GM19025 (cell line): ENCODE measurements at regions not wholly inside any gene's neighbourhood (a gene's known extent, or its start where the extent isn't known, plus 50 kb on each side); places are given as distances from the start of the nearest gene placed in this dataset.

ENCODE experiments used
- ATAC-seq: cut with Tn5 transposase; IDR thresholded peaks from one replicate; pipeline ENCODE4 v1.9.1; 2021; ENCODE audit warnings: mild to moderate bottlenecking, low read depth, moderate library complexity; ENCODE audit not compliant: unreplicated experiment

DNA sequence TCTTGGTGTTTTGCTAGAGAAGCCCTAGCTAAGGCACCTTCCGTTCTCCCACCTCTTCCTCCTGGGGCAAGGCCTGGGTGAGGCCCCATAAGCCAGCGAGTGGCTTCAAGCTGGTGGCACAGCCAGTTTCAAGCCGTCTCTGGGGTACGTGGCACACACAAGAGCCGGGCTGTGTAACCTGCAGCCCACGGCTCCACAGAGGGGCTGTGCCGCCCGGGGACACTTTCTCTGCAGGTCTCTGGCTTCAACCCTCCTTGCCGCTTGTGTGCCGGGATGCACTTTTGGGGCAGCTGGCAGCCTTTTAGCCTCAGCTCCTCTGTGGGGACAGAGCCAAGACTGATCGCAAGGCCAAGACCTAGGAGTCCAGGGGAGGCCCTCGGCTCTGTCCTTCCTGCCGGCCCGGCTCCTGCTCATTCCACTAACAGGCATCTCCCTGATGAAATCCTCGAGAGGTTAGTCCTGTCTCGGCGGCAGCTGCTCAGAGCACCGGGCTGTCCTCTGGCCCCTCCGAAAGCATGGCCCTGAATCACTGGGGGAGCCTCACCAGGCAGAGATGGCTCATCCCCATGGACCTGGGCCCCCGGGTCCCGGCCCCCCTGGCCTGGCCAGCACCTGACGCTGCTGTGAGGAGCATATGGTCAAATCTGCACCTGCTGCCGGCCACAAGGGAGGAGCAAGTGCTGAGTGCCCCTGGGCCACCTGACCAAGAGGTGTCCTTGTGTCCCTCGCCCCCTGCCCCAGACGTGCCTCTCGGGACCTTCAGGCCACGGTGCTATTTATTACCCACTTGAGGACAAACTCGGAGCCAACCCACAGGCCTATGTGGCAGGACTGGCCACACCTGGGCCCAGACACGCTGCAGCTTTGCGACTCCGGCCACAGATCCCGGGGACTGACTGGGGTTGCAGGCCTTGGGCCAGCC is 98.5 kb downstream of the METRNL start:
- no peak for ATAC-seq

DNA sequence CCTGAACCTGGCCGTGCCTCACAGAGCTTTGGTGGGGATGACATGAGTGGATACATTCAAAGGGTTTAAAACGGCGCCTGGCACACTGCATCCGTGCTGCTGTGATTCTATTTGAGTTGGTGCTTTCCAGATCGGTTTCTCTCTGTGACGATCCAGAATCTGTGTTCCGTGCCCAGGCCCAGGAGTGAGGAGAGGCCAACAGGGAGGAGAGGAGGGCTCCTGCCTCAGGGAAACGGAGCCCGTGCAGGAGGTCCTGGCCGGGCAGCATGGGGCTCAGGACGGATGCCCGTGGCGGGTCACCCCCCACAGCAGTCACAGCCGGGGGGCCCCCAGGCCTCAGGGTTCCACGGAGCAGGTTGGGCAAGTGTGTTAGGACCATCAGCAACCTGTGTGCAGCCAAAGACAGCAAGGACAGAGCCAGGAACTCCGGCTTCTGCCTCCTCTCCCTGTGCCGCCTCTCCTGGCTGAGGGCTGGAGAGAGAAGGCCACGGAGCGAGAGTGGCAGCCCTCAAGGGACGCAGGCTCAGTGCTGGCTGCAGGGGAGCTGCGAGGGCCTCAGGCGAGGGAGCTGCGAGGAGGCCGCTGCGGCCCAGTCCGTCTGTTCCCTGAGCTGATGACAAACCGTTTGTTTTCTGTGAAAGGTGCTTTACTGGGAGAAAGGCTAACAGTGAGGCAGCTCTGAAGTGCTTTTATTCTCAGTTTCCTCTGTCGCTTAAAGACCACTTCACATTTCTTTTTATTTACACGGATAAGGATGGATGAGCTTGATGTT is 99.3 kb downstream of the METRNL start:
- no peak for ATAC-seq

DNA sequence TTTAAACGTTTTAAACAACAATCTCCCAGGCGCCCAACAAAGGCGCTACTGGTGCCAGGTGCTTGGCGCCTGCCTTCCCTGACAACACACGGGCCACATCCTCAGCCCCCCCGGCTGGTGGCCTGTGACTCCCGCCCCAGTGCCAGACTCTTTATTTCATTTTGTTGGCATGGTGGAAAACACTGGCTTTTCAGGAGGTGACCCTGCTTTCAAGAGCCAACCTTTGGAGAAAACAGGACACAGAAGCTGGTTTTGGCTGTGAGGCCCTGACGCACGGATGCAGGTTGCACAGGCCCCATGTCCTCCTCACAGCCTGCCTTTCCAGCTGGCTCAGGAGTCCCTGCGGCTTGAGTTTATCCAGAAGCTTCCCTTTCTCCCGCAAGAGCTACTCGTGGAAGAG is 100.0 kb downstream of the METRNL start:
- no peak for ATAC-seq

DNA sequence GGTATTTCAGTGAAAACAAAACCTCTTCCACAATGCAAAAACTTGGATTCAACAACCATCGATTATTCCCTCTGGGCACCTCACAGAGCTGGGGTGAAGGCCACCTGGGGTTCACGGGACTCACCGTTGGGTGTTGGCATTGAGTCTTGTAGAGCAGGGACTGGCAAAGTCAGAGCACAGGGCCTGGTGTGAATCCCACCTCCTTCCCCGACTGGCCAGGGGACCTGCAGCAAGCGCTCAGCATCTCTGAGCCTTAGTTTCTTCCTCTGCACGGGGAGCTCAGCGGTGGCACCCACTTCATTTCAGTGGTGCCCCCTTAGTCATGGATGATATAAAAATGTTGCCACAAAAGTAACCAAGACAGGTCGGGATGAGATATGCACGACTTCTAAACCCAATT is 100.4 kb downstream of the METRNL start:
- no peak for ATAC-seq

DNA sequence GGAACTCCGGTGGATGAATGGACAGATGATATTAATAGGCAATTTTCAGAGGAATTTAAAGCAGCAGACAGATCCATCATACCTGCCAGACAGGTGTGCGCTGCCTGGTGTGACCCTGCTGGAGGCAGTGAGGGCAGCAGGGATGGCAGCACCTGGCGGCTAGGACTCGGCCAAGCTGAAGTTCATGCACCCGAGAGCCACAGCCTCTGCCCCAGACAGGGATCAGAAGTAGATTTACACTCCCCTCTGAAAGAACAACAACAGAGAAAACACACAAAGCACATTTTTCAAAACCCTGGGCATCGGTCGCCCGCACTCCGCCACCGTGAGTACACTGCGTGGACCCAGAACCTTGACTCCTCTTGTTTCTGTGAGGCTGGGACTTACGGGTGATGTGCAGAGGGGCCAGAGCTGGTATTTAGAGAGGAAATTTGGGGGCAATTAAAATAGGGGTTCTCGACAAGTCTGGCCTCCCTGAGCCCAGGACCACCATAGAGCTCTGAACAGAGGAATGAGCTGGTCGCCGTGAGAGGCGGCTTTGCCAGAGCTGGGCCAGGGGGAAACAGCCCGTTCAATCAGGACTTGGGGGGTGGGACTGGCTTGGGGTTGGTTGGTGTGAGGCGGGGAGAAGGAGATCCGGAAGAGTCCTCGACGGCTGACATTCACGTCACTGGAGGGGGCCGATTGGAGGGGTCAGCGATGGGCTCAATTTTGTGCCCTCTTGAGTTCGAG is 101.0 kb downstream of the METRNL start:
- no peak for ATAC-seq

DNA sequence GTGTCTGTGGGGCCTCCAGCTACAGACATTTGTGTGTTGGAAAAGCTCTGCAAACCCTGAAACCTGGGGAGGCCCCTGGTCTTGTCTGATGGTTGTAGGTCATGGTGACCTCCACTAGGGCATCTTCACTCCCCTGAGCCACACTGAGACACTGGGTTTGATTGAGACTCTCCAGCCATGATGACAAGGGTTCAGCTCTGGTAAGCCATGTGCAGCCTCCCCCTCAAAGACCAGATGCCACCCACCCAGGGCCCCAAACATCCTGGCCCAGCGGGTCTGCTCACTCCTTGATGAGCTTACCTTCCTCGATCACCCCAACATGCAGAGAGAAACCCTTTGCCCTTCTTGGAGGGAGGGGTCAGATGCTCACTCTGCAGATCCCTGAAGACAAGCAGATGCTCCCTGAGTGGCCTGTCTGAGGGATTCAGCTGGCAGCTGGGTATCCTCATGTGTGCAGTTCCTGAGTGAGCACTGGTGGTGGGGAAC is 101.6 kb downstream of the METRNL start:
- ATAC-seq = no peak

DNA sequence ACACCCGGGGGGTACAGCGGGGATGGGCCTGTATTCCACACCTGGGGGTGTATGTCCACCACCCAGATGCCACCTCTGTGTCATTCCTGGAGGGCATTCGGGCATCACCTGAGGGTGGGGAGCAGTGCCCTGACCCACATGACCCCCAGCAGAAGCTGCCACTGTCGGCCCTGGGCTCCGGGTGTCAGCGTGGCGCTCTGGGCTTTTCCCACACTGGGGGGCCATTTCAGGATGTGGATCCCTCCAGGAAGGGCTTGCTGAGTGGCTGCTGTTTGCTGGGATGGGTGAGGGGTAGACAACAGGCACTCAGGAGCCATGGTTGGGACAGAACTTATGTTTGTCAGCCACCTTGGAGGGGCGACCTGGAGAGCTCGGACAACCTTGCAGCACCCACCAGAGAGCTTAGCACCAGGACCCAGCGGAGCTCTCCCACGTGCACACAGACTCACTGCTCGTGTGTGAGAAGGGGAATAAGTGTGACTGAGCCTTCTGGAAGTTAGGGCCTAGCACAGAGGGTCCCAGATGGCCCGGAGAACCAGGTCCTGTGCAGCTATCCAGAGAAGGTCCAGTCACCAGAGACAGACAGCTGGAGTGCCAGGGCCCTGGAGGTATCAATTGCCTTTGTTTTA is 102.7 kb downstream of the METRNL start:
- no peak for ATAC-seq

DNA sequence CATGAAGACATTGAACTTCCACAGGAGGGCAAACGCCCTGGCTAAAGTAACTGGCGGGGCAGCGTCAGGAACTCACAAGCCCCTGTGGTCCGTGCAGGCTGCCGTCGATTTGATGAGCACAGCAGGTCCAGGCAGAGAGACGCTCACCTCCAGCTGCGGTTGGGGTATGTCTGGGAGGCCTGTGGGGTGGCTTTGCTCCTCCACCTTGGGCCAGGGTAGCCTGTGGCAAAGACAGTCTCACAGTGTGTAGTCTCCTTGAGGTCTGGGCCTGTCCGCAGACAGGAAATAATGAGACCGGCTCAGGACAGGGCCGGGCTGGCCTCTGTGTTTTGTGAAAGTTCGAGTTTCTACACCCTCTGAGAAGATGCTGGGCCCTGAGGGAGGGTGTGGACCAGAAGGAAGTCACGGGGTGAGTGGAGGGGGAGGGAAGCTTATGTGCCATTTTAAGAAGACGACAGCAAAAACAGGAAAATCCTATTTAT is 103.3 kb downstream of the METRNL start:
- ATAC-seq = no peak

DNA sequence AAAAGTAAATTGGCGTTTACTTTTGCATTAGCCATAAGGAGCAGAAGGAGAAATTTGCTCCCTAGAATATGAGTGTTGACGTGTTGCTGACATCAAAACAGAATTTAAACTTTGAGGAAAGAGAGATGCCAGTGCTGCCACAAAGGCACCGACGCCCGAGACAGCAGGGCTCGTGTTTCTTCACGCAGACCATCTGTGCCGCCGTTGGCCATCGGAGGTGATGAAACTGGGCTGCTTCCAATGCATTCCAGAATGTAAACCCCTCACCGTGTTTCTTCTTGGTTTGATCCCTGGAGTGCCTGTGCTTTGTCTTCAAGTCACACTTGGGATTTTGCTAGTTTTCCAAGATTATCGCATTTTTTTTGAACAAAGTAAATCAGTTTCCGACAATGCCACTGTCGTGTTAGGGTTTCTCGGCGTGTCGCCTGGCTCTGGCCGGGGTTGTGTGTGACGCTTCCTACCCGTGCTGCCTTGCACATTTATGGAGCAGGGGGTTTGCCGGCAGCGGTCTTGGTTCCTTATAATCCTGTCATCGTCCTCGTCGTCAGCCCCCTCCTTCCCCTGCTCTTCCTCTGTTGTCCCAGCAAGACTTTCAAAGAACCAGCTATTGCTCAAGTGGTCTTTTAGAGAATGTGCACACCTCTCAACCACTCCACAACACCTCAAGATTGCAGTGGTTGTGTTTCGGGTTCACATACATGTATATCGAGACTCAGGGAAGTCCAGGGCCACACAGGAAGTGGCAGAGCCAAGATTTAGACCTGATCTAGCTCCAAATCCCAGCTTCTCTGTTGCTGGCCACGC is 103.9 kb downstream of the METRNL start:
- no peak for ATAC-seq

DNA sequence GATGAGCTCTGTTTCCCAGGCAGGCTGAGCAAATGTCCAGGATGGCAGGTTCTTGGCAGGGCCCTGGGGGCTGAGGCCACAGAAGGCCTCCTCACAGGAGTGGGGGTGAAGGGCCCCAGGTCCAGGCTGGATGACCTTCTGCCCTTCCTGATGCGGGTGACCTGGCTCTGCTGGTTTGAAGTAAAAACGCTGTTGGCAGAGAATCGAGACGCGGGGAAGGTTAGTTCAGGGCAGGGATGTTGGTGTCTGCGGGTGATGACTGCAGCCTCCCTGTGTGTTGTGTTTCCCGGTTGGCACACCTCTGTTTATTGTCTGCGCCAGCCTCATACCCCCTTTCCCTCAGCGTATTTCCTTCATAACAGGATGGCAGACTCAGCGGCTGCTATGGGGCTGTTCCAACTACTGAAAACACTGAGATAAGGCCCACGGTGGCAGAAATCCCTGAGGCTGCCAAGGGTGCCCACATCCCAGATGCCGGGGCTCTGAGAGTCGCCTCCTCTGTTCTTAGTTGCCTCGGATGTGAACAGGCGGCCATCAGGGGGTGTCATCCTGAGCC is 104.6 kb downstream of the METRNL start:
- no peak for ATAC-seq

DNA sequence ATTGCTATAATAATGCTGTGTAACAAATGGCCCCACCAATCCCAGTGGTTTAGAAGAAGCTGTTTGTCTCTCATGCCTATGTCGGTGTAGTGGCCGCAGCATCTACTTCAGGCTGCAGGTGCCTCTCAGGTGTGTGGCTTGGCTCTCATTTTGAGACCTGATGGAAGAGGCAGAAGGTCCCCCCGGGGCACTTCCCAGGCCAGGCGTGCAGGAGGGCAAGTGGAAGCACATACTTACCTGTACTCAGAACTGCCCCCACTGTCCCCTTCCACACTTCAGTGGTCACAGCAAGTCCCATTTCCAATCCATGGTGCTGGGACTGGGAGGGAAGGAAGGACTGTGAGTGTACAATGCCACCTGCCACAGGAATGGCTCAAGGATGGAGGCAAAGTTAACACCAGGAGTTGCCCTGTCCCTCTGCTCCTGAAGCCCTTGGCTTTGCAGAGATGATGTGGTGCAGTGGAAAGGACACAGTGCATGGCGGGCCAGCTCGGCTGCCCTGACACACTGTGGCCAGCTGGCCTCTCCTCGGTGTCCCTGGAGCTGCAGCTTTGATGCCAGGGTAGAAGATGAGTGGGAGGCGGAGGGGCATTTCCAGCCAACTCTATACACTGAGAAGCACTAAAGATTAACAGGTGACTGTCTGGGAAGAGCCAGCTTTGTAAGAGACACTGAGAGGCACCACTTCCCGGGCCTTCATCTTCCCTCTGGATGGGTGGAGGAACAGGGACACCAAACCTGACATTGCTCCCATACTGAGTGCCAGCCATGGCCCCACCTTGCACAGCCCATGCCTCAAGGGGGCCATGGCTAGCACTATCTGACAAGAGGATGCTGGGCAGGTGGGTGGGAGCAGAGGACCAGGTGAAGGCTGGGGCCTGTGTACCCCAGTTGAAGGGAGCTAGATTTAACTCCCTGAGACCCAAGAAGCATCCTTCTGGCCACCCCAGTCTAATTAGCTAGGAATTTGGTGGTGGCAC is 105.9 kb downstream of the METRNL start:
- ATAC-seq = no peak

DNA sequence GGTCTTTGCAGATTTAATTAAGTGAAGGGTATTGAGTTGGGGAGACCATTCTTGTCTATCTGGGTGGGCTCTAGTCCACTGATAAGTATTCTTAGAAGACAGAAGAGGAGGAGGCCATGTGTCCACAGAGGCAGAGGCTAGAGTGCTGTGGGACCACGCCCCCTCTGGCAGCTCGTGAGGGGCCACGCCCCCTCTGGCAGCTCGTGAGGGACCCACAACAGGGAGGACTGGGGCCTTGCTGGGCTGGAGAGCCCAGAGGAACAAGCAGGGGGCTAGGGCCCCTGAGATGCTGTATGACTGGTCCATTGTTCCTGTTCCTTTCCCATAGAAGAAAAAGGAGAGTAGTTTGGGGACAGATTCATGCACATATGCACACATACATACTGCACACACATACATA is 106.8 kb downstream of the METRNL start:
- no peak for ATAC-seq

DNA sequence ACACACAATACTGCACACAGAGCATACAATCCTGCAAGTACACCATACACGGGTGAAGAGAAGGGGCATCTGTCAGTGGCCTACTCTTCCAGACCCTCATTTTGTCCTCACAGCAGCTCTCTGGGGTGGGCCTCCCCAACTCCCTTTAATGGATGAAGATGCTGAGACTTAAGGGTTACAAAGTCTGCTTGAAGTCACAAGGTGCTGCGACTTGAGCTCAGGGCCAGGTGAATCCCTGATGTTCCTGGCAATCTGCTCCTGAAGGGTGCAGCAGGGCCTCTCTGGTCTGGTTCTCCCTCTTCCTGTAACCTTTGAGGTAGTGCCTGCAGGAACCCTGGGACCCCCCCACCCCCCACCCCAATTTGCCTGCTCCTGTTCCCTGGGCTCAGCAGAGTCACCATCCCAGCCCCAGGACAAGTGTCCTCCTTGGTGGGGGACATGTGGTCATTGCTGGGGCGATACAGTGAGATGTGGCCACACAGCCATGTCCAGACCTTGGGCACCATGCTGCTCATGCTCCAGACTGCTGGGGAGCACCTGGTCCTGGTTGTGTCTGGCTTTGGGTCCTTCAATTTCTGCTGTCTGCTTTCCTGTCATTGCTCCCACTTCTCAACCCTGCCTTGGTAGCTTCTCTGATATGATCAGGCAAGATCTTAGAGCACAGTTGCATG is 107.5 kb downstream of the METRNL start:
- ATAC-seq = no peak

DNA sequence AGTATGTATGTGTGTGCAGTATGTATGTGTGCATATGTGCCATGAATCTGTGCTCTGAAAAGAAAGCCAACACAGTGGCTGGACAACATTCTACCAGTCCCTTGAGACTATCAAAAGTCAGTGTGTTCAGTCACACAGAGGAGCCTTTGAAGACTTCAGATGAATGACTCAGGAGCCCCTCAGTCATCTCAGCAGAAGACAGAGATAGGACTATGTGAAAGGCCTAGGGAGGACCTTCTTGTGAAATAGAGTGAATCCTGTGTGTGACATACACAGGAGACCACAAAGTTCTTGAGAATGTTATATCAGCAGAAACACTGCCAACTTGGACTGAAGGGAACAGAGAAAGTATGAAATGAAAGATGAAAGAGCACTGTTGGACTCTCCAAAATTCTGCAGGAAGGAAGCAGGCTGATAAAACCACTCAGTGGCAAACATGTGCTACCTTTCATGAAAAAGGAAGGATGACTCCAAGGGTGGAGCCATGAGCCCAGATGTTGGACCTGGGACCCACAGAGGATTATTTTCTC is 108.4 kb downstream of the METRNL start:
- ATAC-seq = no peak

DNA sequence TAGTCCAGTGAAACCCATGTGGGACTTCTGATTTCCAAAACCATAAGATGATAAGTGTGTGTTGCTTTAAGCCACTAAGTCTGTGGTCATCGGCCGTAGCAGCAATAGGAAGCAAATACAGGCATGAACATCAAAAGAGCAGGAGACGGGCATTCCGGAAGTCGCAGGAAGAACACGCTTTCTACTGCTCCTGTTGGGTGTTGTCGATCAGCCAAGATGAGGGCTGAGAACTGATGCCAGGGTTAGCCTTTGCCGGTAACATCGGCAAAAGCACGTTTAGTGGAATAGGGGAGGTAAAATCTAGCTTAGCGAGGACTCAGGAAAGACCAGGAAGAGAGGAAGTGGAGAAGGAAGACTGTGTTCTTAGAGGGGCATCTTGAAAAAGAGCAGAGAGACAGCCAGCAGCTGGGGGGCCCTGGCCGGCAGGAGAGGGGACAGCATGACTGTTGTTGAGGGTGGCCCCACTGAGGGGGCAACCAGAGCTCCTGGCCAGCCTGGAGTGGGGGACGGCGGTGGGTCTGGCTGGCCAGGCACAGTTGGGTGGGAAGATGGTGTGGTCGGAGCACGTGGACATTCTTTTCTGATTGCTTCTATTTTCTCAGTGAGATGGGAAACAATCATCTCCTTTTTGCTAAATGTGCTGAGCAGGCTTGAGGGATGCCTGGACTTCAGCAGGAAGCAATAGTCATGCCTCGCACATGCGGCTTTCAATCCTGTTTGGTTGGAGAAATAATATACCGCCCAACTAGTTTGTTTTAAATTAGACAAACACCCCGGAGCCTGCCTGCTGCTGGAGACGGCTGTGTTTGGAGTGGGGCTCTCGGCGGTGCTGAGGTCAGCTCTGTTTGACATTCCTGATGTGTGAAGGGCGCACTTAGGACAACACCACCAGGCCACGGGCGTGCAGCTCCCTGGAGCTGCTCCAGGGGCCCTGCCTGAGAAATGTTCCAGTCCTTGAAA is 109.9 kb downstream of the METRNL start:
- ATAC-seq = no peak

DNA sequence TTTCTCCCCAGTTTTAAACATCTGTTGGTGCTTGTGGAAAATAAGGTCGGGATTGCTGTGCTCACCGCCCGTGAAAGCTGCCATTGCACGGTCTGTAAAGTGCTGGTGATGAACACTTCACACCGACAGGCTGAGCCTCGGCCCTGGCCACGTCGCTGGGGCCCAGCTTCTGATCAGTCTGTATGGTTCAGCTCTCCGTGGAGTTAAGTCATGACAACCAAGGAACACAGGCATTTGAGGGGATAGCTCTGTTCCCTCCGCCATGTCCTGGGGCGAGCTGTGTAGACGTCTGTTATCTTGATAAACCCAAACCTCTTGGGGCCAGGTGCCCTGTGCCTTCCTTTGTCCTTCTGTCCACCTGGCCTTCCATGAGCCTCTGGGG is 110.6 kb downstream of the METRNL start:
- no peak for ATAC-seq
